Aorta (tissue), 5 donors: ENCODE measurements at regions not wholly inside any gene's neighbourhood (a gene's known extent, or its start where the extent isn't known, plus 50 kb on each side); places are given as distances from the start of the nearest gene placed in this dataset.

ENCODE experiments used
- ATAC-seq: fragments of 200-7000 bp; cut with Tn5 transposase; one replicate; pipeline ENCODE4 v1.9.1; 2022; ENCODE audit warnings: moderate library complexity; ENCODE audit not compliant: low FRiP score
- DNase-seq, 2 donors: peaks; one replicate each; pipeline ENCODE4 v3.0.0-alpha.2; 2020
- H3K27ac ChIP-seq, 2 donors: one replicate each; pipeline ENCODE4 v1.5.1; 2013; ENCODE audit warnings: low read length in 2 of 2, mild to moderate bottlenecking in 2 of 2, moderate library complexity in 2 of 2, control low read depth in 1 of 2, inconsistent platforms in 1 of 2, low read depth in 1 of 2
- H3K27me3 ChIP-seq, 2 donors: one replicate each; pipeline ENCODE4 v1.6.1; 2013; ENCODE audit warnings: control low read depth in 1 of 2, low read length in 1 of 2, mild to moderate bottlenecking in 1 of 2, moderate library complexity in 1 of 2; ENCODE audit not compliant: insufficient read depth in 2 of 2, control insufficient read depth in 1 of 2
- H3K36me3 ChIP-seq, 2 donors: one replicate each; pipeline ENCODE4 v1.6.1; 2013; ENCODE audit warnings: control low read depth in 1 of 2, low read length in 1 of 2, mild to moderate bottlenecking in 1 of 2; ENCODE audit not compliant: insufficient read depth in 2 of 2, control insufficient read depth in 1 of 2
- H3K4me1 ChIP-seq, 2 donors: one replicate each; pipeline ENCODE4 v1.6.1; 2013; ENCODE audit warnings: low read length in 2 of 2, control low read depth in 1 of 2, mild to moderate bottlenecking in 1 of 2, moderate library complexity in 1 of 2; ENCODE audit not compliant: insufficient read depth in 2 of 2, control insufficient read depth in 1 of 2
- H3K4me3 ChIP-seq, 2 donors: one replicate each; pipeline ENCODE4 v1.5.1; 2013; ENCODE audit warnings: low read length in 2 of 2, control low read depth in 1 of 2, mild to moderate bottlenecking in 1 of 2
- H3K9me3 ChIP-seq: one replicate; pipeline ENCODE4 v1.6.1; 2013; ENCODE audit warnings: mild to moderate bottlenecking, low read length; ENCODE audit not compliant: control insufficient read depth
- WGBS, 2 donors: extraction: QIAGEN DNeasy Blood & Tissue Kit; methylation state at CpG; one replicate each; pipeline ENCODE4 v1.1.7; 2013; 5-methylcytosine and 5-hydroxymethylcytosine counted together
- intact Hi-C, 2 donors: fragments of 100-400 bp; cut with DNase I; formaldehyde crosslinking; loops; one replicate each; pipeline versions ENCODE4 v1.14.2 to v1.15.0; 2022
- donor health status: healthy with polysubstance abuse.
- donor health status: Bipolar disorder and iron deficiency.
- donor health status: DM: no; HTN: no; CAD: no.
- donor health status: DM: no; HTN: no; CAD: no.
- donor health status: DM: yes; HTN: yes; CAD: no.

GRCh38 chr2:129605646-129606045 lies 373.8 kb upstream of the RAB6C start:
- intact Hi-C loops: no loop called here
- Histone ChIP-seq H3K4me1 (no peaks in the 10 kb centered on the region), H3K27me3 (no peaks in the 10 kb centered on the region), H3K27ac (no peak overlapping the region), H3K36me3 (no peaks in the 10 kb centered on the region), H3K9me3 (peaks cover 3% of the 10 kb centered on the region), H3K4me3 (no peak overlapping the region)
- ATAC-seq (no peak), DNase-seq (no peak)
- 30 to 33% methylated on average over 6 of the region's 6 CpGs for WGBS, 2 donors

GRCh38 chr2:129606496-129607270 lies 372.8 kb upstream of the RAB6C start:
- 39 to 46% methylated on average over 12 of the region's 12 CpGs for WGBS, 2 donors
- Histone ChIP-seq H3K9me3 (peaks cover 3% of the 10 kb centered on the region), H3K27ac (no peak overlapping the region), H3K36me3 (no peaks in the 10 kb centered on the region), H3K4me3 (no peak overlapping the region), H3K27me3 (no peaks in the 10 kb centered on the region), H3K4me1 (no peaks in the 10 kb centered on the region)
- DNase-seq (no peak), ATAC-seq (no peak)
- intact Hi-C loops: no loop called here

DNA sequence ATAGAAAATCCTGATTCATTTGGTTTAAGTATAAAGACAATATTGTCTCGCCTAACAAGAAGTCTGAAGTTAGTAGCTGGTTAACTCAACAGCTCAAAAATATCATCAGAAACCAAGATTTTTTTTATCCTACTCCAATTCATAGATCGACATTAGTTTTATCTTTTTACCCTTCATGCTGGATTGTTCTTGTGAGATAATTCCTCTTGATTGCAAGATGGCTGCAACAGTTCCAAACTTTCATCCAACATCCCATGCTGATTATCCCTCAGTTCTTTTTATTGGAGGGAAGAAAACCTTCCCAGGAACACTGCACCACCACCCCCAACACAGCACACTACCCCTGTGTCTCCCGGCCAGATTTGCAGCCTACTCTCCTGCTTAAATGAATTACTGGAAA lies 370.2 kb upstream of the RAB6C start:
- no peaks in the 10 kb centered on the region for H3K4me1 ChIP-seq
- H3K27me3 ChIP-seq: no peaks in the 10 kb centered on the region
- H3K4me3 ChIP-seq: no peak overlapping the region
- DNase-seq: no peak
- WGBS, 2 donors: 88 to 89% methylated on average over 3 of the region's 3 CpGs
- H3K9me3 ChIP-seq: peaks cover 1% of the 10 kb centered on the region
- intact Hi-C loops: no loop called here
- H3K27ac ChIP-seq: no peak overlapping the region
- no peak for ATAC-seq
- H3K36me3 ChIP-seq: no peaks in the 10 kb centered on the region

GRCh38 chr2:129610766-129611165 lies 368.7 kb upstream of the RAB6C start:
- DNase-seq: no peak
- intact Hi-C loops: no loop called here
- Histone ChIP-seq H3K4me3 (no peak overlapping the region), H3K4me1 (no peaks in the 10 kb centered on the region), H3K9me3 (peaks cover 1% of the 10 kb centered on the region), H3K27ac (no peak overlapping the region), H3K27me3 (no peaks in the 10 kb centered on the region), H3K36me3 (no peaks in the 10 kb centered on the region)
- no peak for ATAC-seq
- WGBS, 2 donors: 63 to 69% methylated on average over 6 of the region's 6 CpGs

DNA sequence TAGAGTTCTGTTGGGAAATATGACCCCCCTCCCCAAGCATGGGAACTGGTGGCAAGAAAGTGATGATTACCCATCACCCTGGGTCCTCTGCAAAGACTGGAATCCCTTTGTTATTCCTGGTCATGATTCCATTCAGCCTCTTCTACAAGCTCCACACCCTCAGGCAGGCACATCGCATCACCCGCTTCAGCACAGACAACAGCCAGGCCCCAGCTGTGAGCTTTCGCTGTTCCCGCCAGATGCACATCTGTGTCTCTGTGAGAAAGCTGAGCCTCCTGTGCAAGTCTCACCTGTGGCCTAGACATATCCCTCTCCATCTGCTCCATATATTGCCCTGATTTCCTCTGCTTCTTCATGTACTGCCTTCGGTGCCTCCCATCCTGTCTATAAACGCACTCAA lies 368.0 kb upstream of the RAB6C start:
- 82 to 84% methylated on average over 6 of the region's 6 CpGs for WGBS, 2 donors
- DNase-seq (no peak), ATAC-seq (no peak)
- Histone ChIP-seq H3K9me3 (peaks cover 1% of the 10 kb centered on the region), H3K27ac (no peak overlapping the region), H3K4me3 (no peak overlapping the region), H3K4me1 (no peaks in the 10 kb centered on the region), H3K27me3 (no peaks in the 10 kb centered on the region), H3K36me3 (no peaks in the 10 kb centered on the region)
- intact Hi-C loops: no loop called here

DNA sequence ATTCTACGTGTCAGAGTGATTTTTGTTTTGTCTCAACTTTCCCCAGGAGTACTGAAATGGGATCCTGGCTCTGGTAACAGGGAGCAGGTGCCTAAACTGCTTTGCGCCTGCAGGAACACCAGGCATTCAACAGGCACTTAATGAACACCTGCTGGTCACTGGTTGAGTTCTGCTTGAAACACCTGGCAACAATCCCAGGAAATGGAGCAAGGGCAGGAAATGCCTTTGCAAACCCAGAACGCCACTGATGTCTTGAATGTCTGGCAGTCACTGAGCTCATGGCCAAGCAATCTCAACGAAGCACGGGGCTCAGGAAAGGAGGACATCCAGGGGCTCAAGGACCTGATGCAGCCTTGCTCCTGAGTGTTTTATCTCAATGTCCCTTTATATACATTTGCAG lies 360.0 kb upstream of the RAB6C start:
- WGBS, 2 donors: 15 to 20% methylated on average over 5 of the region's 5 CpGs
- Histone ChIP-seq H3K27ac (no peak overlapping the region), H3K36me3 (no peaks in the 10 kb centered on the region), H3K9me3 (no peaks in the 10 kb centered on the region), H3K4me3 (no peak overlapping the region), H3K4me1 (no peaks in the 10 kb centered on the region), H3K27me3 (no peaks in the 10 kb centered on the region)
- DNase-seq: no peak
- intact Hi-C loops: no loop called here
- ATAC-seq: no peak

DNA sequence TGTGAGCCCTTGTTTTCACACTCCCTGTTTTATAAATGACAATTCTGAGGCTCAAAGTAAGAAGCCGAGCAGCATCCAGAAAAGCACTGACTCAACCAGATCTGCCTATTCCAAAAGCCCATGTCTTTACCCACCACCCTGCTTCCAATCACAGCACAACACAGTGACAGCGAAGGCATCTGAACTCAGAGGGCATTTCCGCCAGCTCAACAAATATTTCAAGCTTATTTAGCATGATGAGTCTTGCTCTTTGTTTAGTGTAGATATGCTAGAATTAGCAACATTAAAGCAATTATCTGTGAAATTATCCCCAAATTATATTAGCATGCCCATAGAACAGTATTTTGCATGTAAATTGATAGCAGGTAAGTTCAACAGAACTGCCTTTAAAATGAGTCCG lies 359.1 kb upstream of the RAB6C start:
- Histone ChIP-seq H3K27ac (no peak overlapping the region), H3K36me3 (no peaks in the 10 kb centered on the region), H3K4me1 (no peaks in the 10 kb centered on the region), H3K27me3 (no peaks in the 10 kb centered on the region), H3K9me3 (no peaks in the 10 kb centered on the region), H3K4me3 (no peak overlapping the region)
- 82 to 90% methylated on average over 4 of the region's 4 CpGs for WGBS, 2 donors
- intact Hi-C loops: no loop called here
- DNase-seq (no peak), ATAC-seq (no peak)

DNA sequence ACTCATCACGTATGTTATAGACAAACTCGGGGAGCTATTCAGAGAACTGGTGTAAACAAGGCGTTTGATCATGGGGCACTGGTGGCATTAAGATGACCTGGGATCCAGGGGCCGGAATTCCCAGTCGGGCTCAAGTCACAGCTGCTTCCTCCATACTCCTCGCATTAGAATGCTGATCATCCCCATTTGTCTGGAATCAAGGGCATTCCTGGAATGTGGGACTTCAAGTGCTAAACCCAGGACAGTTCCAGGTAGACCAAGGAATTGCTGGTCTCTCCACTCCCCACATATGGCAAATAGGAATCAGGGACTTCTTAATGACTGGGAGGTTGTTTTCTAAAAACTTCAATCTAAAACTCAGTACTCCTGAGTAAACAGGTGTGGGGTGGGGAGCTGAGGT lies 355.7 kb upstream of the RAB6C start:
- no peak overlapping the region for H3K4me3 ChIP-seq
- no peaks in the 10 kb centered on the region for H3K27me3 ChIP-seq
- peaks cover 2% of the 10 kb centered on the region for H3K9me3 ChIP-seq
- ATAC-seq: no peak
- H3K36me3 ChIP-seq: no peaks in the 10 kb centered on the region
- H3K4me1 ChIP-seq: no peaks in the 10 kb centered on the region
- no peak for DNase-seq
- 80 to 81% methylated on average over 6 of the region's 6 CpGs for WGBS, 2 donors
- H3K27ac ChIP-seq: no peak overlapping the region
- intact Hi-C loops: no loop called here

DNA sequence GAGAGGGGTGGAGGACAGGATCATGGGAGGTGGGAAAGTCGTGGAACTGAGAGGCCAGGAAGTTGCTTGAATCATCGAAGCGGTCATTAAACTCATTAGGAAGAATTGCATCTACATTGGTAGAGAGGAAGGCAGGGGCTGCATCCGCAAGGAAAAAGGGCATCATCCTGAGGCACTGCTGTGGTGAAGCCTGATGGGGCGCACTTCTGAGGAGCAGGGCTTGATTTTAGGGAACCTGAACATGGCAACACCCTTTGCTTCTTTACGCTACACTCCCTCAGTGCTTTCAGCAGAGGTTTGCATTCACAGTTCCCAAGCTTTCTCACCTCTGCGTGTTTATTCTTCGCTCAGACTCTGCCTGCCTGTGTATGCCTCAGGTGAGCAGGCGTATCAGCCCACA lies 352.0 kb upstream of the RAB6C start:
- Histone ChIP-seq H3K27ac (no peak overlapping the region), H3K27me3 (no peaks in the 10 kb centered on the region), H3K36me3 (no peaks in the 10 kb centered on the region), H3K4me3 (no peak overlapping the region), H3K9me3 (peaks cover 2% of the 10 kb centered on the region), H3K4me1 (no peaks in the 10 kb centered on the region)
- WGBS, 2 donors: 86 to 88% methylated on average over 9 of the region's 9 CpGs
- intact Hi-C loops: no loop called here
- no peak for ATAC-seq
- DNase-seq: no peak
